ENCODE measurements at regions not wholly inside any gene's neighbourhood (a gene's known extent, or its start where the extent isn't known, plus 50 kb on each side); places are given as distances from the start of the nearest gene placed in this dataset.

DNA sequence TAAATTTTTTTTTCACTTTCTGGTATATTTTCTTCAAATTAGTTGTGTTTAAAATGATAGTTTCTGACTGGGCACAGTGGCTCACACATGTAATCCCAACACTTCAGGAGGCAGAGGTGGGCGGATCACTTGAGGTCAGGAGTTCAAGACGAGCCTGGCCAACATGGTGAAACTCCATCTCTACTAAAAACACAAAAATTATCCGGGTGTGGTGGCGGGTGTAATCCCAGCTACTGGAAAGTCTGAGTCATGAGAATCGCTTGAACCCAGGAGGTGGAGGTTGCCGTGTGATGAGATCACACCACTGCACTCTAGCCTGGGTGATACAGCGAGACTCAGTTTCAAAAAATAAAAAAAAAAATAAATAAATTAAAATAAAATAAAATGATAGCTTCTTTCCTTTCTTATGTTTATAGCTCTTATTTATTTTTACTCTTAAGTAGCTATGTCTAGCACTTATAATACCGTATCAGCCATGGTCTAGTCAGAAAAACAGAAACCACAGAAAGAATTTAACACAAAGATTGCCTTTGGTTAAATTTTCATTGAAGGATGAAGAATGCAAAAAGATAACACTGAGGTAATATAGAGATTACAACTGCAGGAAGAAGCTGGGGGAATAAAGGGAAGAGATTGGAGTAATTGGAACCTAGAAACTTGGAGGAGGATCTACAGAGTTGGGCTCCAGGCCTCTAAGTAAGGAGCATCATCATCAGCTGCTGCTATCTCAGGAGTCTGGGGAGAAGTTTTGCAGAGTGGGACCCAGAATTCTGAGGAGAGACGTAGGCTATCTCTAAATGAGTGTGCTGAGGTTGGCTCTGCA is 54.7 kb upstream of the MBOAT2 start:
- no peak overlapping the region for H3K27ac Mint-ChIP-seq
- no peak for TF ChIP-seq CTCF (IDR thresholded peaks at IDR 0.05)
- intact Hi-C loops (cut with micrococcal nuclease): no loop called here
- ChIA-PET CTCF (no interaction called here), POLR2A (no interaction called here)
- H3K4me3 Mint-ChIP-seq: no peak overlapping the region
- H3K4me1 Mint-ChIP-seq (ENCODE audit: low read depth): peaks cover 8% of the 10 kb centered on the region
- ATAC-seq (no peak), DNase-seq (peak; percentile 4)
- H3K36me3 Mint-ChIP-seq (ENCODE audit: low read depth): no peaks in the 10 kb centered on the region
- peaks cover 2% of the 10 kb centered on the region for H3K27me3 Mint-ChIP-seq
- H3K9me3 Mint-ChIP-seq: peaks cover 2% of the 10 kb centered on the region

DNA sequence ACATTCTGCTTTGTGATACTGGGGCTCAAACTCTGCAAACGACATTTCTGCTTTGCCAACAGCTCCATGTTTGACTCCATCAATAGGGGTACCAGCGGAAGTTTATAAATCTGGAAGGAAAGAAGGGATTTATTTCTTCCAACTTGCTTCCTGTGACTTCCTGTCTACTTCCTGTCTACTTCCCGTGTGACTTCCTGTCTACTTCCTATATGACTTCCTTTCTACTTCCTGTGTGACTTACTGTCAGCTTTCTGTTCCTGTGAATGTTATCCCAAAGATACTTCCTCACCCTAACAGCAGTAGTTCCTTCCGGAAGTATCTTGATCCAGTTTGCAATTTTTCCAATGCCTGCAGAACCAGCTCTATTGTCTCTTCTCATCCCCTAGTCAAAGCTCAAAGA is 52.0 kb upstream of the MBOAT2 start:
- Mint-ChIP-seq H3K4me1 (ENCODE audit: low read depth) (peaks cover 8% of the 10 kb centered on the region), H3K36me3 (ENCODE audit: low read depth) (no peaks in the 10 kb centered on the region), H3K9me3 (peaks cover 2% of the 10 kb centered on the region), H3K4me3 (no peak overlapping the region), H3K27me3 (peaks cover 2% of the 10 kb centered on the region), H3K27ac (no peak overlapping the region)
- ChIA-PET POLR2A (no interaction called here), CTCF (no interaction called here)
- intact Hi-C loops (cut with micrococcal nuclease): no loop called here
- DNase-seq (no peak), ATAC-seq (no peak)
- no peak for TF ChIP-seq CTCF (IDR thresholded peaks at IDR 0.05)

DNA sequence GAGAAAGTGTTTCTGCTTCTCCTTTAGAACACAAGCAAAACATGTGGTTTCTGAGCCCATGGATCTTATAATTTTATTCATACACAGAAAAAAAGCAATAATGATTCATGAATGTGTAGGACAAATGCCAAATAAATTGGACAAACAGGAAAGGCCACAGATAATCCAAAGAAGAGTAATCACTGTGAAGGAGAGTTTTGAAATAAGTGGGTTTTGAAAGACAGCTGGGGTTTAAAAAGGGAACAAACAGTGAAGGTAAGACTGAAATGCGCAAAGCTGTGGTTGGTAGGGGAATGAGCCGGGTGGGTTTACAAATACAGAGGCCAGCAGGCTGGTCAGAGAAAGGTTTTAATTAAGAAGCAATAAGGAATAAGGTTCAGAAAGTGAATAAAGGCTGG is 50.0 kb upstream of the MBOAT2 start:
- H3K4me3 Mint-ChIP-seq: no peak overlapping the region

More for the DNA sequence above, 50.0 kb upstream of the MBOAT2 start:
- intact Hi-C loops (cut with micrococcal nuclease): no loop called here
- POLR2A ChIA-PET: no interaction called here
- Mint-ChIP-seq H3K36me3 (ENCODE audit: low read depth) (no peaks in the 10 kb centered on the region), H3K27ac (no peak overlapping the region), H3K27me3 (peaks cover 2% of the 10 kb centered on the region), H3K4me1 (ENCODE audit: low read depth) (peaks cover 8% of the 10 kb centered on the region), H3K9me3 (peaks cover 2% of the 10 kb centered on the region)
- DNase-seq: no peak
- no peak for ATAC-seq
- no peak for TF ChIP-seq CTCF (IDR thresholded peaks at IDR 0.05)
- CTCF ChIA-PET: no interaction called here

All from activated CD8-positive, alpha-beta T cell treated with anti-CD3 and anti-CD28 coated beads for 36 hours (primary cell).